Vagina (tissue), 2 donors: ENCODE measurements at regions not wholly inside any gene's neighbourhood (a gene's known extent, or its start where the extent isn't known, plus 50 kb on each side); places are given as distances from the start of the nearest gene placed in this dataset.

Experiments
- CTCF ChIP-seq, 3 experiments: fragments of 450-650 bp in 2 of 3; fragments of 200-600 bp in 1 of 3; sonication (generic) in 1 of 3; IDR thresholded peaks; one replicate each; pipeline ENCODE4 v1.5.1; 2017 to 2019; ENCODE audit warnings: antibody characterized with exemption in 3 of 3, mild to moderate bottlenecking in 2 of 3, moderate library complexity in 2 of 3
- POLR2A ChIP-seq, 2 donors: fragments of 450-650 bp; IDR thresholded peaks; one replicate each; pipeline ENCODE4 v1.6.1; 2017; ENCODE audit warnings: antibody characterized with exemption in 2 of 2, mild to moderate bottlenecking in 2 of 2, moderate library complexity in 2 of 2

DNA sequence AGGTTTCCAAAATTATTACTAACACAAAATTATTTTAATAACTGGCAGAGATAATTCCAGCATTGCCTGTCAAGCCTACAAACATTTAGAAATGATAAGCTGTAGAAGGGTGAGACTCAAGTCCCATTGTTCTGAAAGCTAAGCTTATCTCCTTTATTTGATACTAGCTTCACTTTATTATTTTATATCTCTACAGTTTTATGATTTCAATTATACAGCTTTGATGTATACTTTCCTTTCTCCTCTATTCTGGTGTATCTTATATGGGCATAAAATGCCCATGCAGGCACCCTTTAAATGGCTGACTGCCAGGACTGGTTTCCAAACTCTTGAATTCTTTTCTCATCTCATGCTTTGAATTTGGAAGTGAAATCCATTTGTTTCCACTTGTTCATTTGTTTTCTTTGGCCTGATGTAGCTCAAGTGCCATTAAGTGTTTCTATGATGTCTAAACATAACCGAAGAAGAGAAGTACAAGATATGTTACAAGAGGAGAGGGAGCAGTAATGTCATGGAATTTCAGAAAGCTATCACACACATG, 372.1 kb upstream of the ARHGEF26 start:
- TF ChIP-seq CTCF (IDR thresholded peaks at IDR 0.05) (no peak), POLR2A (IDR thresholded peaks at IDR 0.05) (no peak)
